DMS153 treated with DMSO at 0.1 percent for 48 hours (cell line): ENCODE measurements at regions not wholly inside any gene's neighbourhood (a gene's known extent, or its start where the extent isn't known, plus 50 kb on each side); places are given as distances from the start of the nearest gene placed in this dataset.
"Not testable (repeated sequence)": the region's sequence is repeated elsewhere in the genome, so short reads cannot be mapped to it uniquely, and the experiment has no call there.

Experiments used
- DNase-seq: peaks from one replicate; lab custom pipeline; 2025; ENCODE audit not compliant: unreplicated experiment; lab: John Stamatoyannopoulos, UW

- no peak for DNase-seq
Measured at GRCh38 chr18:10138719-10139118, 224.9 kb downstream of the VAPA start.

GRCh38 chr18:10139783-10140410 is 226.1 kb downstream of the VAPA start:
- DNase-seq, result no peak

GRCh38 chr18:10140461-10141282 is 226.9 kb downstream of the VAPA start:
- no peak for DNase-seq

DNA sequence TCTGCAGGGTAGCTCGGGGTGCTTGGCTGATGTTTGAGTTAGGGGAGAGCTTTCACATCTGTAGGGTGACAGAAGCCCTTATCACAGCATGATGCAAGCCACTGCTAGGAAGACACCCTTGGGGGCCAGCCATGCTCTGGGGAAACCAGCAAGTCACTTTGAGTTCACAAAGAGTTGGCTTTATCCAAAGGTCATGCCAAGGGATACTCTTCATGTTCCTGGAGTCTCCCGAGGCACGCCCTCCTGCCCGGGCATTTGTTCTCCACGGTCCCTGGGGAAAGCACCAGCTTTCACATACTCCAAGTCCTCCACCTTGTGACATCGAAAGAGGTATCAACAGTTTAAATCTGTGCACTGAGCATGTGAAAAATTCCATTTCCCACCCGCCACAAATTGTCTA is 227.7 kb downstream of the VAPA start:
- no peak for DNase-seq

DNA sequence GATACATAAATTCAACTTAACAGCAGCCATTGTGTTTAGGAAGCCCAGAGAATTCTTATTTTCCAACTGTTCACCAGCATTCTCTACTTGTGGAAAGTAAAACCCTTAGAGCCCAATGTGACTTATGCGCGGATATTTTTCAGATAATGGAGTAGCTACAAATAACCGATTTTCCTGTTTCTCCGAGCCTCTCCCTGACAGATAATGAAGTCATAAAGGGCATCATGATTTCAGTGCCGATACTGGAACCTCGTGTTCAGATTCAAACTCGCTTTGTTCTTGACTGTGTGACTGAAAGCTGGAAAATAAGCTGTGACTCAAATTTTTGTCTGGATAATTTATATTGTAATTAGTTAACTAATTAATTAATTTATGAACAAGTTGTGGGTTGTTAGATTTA is 228.2 kb downstream of the VAPA start:
- DNase-seq, result no peak

GRCh38 chr18:10142496-10143160 is 228.8 kb downstream of the VAPA start:
- DNase-seq, result no peak

GRCh38 chr18:10143596-10143995 is 229.8 kb downstream of the VAPA start:
- no peak for DNase-seq

GRCh38 chr18:10145546-10145945 is 231.7 kb downstream of the VAPA start:
- DNase-seq, result no peak

- no peak for DNase-seq
Measured at GRCh38 chr18:10147226-10147625, 233.4 kb downstream of the VAPA start.

GRCh38 chr18:10147752-10148151 is 233.9 kb downstream of the VAPA start:
- no peak for DNase-seq

- DNase-seq, result no peak
Measured at GRCh38 chr18:10148189-10148929, 234.5 kb downstream of the VAPA start.

GRCh38 chr18:10149768-10150556 is 236.1 kb downstream of the VAPA start:
- DNase-seq, result no peak

GRCh38 chr18:10150576-10150975 is 236.8 kb downstream of the VAPA start:
- DNase-seq, result not testable (repeated sequence)

DNA sequence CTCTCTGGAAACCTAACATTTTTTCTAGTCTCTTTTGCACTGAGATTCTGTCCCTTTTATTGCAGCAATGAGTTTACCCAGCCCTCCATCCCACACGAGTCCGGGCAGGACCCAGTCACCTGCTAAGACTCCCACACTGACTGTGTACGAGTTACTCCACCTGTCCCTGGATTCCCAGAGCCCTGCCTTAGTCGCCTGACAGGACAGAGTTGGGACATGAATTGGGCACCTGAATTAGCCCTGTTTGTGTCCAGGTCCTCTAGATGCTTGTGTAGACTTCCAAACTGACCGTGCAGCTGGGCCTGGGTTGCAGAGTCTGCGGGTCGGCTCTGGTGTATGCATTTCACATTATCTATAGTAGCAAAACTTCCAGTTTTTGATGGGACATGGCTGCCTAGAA is 238.7 kb downstream of the VAPA start:
- DNase-seq, result no peak

GRCh38 chr18:10153924-10154752 is 240.3 kb downstream of the VAPA start:
- DNase-seq, result no peak

- no peak for DNase-seq
Measured at GRCh38 chr18:10157706-10158105, 243.9 kb downstream of the VAPA start.

DNA sequence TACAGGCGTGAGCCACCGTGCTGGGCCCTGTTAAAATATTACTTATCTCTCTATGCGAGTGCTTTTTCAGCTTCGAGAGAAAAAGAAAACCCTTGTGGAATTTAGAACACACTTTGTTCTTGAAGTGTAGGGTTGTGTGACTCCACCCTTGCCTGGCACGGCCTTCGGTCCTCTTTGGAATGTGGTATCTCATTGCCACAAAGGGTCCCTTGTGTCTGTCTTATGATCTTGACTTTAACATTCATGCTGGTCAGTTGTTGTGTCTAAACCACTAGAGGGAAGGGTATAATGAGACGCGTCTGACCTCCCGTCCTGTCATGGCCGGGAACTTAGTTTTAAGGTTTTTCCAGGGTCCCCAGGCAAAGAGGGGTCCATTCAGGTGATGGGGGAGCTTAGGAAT is 246.4 kb downstream of the VAPA start:
- no peak for DNase-seq

DNA sequence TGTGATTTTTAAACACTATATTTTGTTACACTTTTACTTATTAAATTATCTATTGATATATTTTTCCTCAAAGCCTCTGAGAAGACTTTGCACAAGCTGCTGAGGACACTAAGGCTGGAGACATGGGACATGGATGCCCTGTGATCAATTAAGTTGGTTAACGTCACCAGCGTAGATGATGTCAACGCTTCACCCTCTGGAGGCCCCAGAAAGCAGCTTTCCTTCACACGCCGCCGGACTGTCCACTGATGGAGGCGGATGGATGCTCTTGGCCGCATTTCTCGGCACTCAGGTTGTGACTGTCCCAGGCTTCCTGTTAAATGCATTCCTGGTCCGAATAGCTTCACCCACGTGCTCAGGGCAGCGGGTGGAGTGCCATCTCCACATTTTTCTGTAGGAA is 247.5 kb downstream of the VAPA start:
- DNase-seq, result no peak

- DNase-seq, result no peak
Measured at GRCh38 chr18:10162340-10162739, 248.5 kb downstream of the VAPA start.
